SK-N-MC (cell line): ENCODE measurements at regions not wholly inside any gene's neighbourhood (a gene's known extent, or its start where the extent isn't known, plus 50 kb on each side); places are given as distances from the start of the nearest gene placed in this dataset.

ENCODE experiments used
- EZH2 ChIP-seq: fragments of 200-600 bp; sonication (generic); IDR thresholded peaks from one replicate; pipeline ENCODE4 v1.6.1; 2017; ENCODE audit warnings: antibody characterized with exemption
- FOXP2 ChIP-seq: optimal IDR thresholded peaks from 2 replicates; pipeline ENCODE3; 2011; ENCODE audit warnings: mild to moderate bottlenecking, moderate library complexity; ENCODE audit not compliant: insufficient read depth; ENCODE audit errors: extremely low read length, control extremely low read depth
- POLR2AphosphoS5 ChIP-seq: IDR thresholded peaks from 2 replicates; pipeline ENCODE4 v1.6.1; 2012; ENCODE audit warnings: mild to moderate bottlenecking, low read depth, low read length, borderline replicate concordance

DNA sequence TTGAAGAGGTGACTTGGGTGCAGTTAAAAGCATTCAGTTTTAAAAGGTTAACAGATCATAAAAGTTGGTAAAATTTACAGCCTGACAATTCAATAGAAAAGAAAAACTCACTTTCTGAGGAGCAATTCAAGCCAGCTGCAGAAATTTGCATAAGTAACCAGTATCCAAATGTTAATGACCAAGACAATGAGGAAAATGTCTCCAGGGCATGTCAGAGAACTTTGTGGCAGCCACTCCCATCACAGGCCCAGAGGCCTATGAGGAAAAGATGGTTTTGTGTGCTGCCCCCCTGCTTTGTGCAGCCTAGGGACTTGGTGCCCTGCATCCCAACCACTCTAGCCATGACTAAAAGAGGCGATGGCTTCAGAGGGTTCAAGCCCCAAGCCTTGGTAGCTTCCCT lies 1406.5 kb upstream of the ACO1 start:
- TF ChIP-seq EZH2 (no peak), POLR2AphosphoS5 (no peak), FOXP2 (no peak)
